DMS53 treated with DMSO at 0.1 percent for 48 hours (cell line): ENCODE measurements at regions not wholly inside any gene's neighbourhood (a gene's known extent, or its start where the extent isn't known, plus 50 kb on each side); places are given as distances from the start of the nearest gene placed in this dataset.
"Not testable (repeated sequence)": the region's sequence is repeated elsewhere in the genome, so short reads cannot be mapped to it uniquely, and the experiment has no call there.

ENCODE experiments used
- DNase-seq: peaks from one replicate; lab custom pipeline; 2025; ENCODE audit not compliant: unreplicated experiment; lab: John Stamatoyannopoulos, UW

DNA sequence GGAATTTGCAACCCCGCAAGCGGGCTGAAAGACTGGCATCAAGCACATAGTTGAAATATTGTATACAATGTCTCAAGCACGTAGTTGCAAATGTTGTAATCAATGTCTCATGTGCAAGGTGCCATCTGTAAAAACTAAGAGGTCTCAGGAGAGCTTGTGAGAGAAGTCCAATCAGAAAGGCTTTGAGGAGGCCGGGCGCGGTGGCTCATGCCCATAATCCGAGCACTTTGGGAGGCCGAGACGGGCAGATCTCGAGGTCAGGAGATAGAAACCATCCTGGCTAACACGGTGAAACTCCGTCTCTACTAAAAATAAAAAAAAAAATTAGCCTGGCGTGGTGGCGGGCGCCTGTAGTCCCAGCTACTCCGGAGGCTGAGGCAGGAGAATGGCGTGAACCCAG, 1414.7 kb downstream of the BRD1 start:
- not testable (repeated sequence) for DNase-seq

DNA sequence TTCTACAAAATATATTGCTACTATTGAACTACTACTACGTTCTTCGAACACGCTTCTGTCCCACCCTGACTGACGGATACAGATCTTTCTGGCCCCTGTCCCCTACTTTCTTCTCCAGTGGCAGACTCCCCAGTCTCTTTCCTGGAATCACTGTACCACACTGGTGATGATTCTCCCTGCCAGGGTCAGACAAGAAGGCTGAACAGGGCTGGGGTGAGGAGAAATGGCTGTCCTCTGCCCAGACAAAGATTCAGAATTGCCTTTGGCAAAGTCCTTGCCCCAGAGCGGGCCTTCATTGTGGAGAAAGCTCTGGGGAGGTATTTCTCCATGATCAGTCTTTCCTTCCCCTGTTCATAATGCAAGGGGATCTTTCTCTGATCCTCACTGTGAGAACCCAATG, 1417.1 kb downstream of the BRD1 start:
- DNase-seq = no peak

DNA sequence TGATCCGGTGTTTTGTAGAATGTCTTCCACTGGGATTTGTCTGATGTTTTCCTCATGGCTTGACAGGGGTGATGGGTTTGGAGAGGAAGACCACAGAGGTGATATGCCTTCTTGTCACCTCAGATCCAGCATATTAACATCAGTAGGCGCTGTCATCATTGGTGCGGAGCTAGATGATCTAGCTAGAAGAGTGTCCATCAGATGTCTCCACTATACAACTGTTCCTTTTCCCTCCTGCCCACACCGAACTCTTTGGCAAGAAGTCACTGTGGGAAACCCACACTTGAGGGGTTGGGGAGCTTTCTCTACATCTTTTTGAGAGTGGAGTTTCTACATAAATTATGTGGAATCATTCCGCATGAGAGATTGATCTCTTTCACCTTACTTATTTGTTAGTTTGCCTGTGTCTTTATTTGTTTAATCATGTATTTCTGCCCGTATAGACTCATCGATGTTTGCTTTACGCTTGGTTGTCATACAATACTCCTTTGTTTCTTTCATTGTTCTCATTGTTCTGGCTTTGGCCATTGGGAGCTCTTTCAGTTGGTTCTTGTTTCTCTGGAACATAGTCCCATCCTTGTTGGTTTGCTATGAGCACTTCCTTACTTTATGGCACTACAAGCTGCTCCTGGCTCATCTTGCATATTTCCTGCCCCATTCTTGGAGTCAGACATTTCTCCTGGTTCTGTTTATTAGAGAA, 1420.3 kb downstream of the BRD1 start:
- no peak for DNase-seq

DNA sequence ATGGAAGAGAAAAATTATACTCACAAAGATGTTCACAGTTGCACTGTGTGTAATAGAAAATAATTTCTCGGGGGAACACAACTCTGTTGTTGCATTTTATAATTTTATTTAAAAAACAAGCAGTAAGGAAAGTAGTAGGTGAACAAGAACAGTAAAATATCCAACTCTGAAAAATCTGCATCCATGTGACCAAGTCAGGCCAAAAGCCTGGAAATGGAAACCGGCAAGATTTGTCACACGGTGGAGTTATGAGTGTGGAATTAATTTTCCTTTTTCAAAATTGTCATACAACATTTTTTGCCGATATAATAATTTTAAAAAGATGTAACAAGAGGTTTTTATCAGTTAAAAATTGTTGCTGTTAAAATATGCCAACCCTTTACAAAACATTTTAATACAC, 1421.5 kb downstream of the BRD1 start:
- no peak for DNase-seq

DNA sequence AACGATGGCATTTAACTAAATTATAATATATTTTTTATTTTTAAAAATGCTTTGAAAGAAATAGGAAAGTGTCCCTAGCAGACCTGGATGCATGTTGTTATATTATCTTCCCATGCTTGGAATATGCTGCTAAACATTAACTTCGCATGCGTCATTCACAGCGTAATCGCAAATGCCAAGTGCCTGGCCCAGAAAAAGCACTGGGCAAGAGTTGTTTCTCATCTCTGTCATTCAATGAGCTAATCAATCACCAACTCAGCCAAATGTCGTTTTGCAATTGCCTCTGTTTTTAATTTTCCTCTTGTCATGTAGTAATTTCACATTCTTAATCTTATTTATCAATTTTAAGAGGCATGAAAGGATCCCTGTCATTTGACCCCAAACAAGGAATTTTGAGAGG, 1421.9 kb downstream of the BRD1 start:
- no peak for DNase-seq

DNA sequence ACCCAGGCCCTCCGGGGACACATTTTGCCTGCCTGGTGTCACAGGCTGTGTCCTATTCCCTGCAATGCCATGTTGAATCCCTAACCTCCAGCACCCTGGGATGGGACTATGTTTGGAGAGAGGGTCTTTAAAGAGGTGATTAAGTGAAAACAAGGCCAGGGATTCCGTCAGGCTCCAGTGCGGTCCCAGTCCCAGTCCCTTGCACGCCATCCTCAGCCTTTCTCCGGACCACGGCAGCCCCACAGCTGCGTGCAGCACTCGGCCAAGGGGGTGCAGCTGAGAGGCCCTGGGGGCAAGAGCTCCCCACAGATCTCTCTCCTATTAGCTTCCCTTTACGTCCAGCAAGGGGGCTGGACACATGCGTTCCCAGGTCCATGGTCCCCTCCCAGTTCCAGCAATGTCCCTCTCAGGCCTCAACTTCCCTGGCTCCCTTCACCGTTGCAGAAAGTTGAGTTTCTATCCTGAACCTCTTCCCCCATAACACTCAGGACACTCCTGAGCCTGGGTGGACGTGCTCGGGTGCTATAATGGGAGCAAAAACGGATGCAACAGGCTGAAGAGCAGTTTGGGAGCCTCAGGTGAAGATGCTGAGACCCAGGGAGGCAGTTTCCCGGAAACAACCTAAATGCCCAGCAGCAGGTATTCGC, 1422.7 kb downstream of the BRD1 start:
- no peak for DNase-seq

DNA sequence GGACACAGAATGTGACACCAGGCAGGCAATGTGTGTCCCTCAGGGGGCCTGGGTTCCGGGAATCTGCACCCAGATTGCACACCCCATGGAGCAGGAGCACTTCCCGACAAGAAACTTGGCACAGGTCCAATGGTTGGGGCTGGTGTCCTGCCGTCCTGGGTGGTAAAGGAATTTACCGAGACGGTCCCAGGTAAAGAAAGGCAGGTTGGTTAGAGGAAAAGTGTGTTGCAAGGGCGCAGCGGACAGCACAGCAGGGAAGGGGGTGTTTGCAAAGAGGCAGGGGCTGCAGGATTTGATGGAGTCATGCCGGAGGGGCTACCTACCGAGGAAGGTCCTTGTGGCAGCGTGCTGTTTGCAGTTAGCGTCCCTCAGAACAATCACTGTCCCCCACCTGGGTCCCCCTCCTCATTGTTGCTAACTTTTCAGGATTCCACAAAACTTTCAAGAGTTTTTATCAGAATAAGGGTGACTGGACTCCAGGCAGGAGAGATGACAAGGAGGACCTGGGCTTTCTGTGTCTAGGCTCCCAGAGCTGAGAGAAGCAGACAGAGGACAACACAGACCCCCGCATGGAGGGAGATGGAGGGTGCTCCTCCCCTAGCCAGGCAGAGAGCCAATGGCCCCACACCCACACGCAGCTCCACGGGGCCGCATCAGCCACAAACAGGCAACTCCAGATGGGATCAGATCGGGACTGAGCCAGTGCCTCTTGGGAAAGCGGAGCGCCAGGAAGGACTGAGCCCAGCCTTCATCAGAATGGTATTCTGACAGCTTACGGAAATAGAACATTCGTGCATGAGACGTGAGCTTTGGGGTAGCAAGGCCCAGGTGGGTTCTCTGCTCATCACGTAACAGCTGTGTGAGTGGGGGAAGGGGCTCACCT, 1423.9 kb downstream of the BRD1 start:
- no peak for DNase-seq

DNA sequence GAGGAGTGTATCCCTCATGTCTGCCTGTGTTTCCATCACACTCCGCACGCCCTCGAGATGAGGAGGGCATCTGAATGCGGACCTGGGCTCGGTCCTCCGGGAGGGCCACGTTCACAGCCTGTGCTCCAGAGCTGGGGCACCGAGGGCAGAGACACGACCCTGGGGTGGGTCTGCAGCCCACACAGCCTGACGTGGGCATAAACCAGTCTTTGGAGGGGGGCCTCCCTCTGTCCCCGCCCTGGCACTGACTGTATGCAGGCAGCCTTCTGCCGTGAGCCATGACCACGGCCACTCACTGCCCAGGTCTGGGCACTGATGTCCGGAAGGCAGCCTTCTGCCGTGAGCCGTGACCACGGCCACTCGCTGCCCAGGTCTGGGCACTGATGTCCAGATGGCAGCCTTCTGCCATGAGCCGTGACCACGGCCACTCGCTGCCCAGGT, 1425.1 kb downstream of the BRD1 start:
- no peak for DNase-seq

DNA sequence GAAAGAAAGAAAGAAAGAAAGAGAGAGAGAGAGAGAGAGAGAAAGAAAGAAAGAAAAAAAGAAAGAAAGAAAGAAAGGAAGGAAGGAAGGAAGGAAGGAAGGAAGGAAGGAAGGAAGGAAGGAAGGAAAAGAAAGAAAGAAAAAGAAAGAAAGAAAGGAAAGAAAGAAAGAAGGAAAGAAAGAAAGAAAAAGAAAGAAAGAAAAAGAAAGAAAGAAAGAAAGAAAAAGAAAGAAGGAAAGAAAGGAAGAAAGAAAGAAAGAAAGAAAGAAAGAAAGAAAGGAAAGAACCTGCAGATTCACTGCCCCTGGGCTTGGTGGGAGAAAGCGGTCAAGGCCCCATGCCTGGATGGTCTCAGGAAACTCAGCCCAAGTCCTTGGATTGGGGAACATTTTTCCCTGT, 1426.2 kb downstream of the BRD1 start:
- not testable (repeated sequence) for DNase-seq

DNA sequence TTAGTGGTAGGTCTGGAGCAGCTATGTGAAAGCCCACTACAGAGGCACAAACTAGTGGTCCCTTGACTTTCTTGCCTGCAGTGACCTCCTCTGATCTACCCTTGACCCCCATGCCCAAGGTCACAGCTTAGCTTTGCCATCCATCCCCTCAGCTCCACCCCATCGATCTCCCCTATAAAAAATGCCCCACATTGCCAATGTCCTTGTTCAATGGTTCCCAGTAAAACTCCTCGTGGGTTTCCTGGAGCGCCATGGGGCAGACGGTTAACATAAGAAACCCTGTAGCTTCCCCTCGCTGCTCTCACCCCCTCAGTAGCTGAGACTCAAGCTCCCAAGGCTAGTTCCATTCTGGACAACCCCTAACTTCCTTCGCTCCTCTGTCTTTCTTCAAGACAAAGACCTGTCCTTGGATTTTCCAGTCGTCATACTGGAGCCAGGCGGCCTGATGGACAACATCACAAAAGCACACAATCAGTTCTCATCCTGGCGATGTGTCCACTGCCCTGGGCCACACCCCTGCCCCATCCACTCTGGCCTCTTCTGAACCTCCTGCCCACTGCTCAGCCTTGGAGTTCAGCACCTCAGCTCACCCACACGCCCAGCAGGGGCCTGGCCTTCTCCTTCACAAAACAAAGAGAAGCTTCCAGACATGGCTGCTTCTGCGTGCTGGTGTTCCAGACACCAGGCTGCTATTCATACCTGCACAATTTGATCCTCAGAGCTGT, 1429.3 kb downstream of the BRD1 start:
- DNase-seq = no peak

DNA sequence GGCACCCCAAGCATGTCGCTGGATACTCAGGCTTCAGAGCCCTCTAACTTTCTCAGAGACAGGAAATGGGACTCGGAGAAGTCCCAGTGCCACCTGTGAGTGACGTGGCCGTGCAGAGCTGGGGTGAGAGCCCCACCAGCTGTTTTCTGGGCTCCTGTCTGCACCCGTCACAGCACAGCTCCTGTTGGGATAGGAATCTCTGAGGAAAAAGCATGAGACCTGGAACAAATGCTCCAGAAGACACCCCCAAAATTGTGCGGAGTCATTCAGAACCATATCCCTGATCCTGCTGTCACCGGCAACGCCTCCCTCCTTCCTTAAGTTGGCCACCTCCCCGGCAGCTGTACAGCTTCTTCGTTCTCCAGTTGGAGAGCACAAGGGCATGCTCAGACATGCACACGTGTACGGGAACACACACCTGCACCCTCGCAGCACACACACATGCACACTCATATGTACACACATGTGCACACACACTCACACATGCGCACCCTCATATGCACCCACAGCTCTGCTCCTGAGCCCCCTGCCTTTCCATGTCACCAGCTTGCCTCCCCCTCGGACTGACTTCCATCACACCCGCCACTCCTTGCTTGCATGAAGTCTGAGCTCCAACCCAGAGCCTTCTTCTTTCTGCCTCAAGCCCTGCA, 1430.0 kb downstream of the BRD1 start:
- no peak for DNase-seq

DNA sequence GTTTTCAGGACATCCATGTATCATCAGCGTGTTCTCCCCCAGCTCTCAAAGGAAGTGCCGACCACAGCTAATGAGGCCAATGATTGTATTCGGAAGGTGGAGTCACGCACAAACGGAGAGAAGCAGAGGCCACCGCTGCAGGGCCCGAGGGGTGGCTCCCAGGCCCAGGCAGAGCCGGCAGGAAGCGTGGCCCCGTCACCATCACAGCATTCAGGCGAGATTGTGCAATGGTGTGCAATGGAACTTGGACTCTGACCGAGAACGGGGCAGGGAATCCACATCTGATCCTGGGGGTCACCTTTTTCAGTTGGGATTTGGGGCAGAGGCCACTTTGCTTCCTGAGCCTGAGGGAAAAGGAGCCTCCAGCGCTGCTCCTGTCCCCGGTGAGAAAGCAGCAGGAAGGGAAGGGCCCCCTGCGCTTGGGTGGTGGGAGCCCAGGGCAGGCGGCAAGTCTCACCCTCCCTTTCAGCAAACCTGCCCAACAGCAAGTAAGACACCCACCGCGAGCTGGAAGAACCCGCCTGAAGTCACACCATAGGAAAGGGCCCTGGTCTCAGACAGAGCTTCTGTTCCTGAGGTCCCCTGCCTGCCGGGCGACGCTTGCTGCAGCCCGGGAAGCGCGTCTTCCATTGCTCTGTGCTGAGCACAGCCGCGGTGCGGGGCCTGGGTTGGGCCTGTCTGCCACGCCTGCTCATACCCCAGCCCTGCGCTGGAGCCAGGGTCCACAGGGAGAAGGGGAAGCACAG, 1430.7 kb downstream of the BRD1 start:
- DNase-seq = no peak

DNA sequence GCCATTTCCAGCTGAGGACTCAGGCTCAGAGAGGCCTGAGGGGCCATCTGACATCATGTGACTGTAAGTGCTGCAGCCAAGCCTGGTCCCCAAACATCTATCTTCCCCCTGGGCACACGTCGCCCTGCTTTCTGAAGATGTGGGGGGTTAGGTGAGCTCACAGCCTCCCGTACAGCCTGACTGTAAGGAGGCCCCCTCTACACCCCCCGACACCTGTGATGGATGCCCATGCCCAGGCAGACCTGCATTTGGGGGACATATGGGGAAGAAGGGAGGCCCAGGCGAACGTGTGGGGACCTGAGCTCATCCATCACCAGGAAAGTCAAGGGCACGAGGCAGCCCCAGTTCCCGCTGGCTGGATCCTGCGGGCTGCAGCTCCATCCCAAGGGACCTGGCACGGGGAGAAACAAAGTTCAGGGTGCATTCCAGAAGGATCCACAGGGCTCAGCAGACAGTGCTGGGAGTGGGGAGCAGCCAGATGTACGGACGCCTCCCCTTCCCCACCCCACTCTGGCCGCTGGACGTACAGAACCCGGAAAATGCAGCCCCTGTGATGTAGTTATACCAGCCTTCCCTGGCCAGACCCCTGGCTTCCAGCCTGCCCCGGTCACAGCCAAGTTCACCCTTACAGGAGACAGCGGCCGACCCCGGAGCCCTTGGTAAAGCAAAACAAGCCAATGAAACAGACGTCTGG, 1431.4 kb downstream of the BRD1 start:
- DNase-seq = no peak

DNA sequence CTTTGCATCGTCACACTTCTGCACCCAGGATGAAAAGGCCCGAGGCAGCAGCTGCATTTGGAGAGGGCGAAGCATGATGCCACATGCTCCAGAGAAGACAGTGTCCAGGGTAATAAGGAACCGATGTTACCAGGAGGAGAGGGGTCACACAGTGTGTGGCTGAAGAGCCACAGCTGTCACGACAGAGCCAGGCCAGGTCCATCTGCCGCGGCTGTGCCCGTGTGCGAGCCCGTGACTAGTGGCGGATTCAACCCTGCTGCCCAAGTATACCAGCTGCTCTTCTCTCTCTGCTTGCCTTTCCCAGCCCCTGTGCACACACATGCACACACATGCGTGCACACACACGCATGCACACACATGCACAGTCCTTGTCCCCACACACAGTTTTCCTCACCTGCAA, 1432.5 kb downstream of the BRD1 start:
- DNase-seq = no peak

DNA sequence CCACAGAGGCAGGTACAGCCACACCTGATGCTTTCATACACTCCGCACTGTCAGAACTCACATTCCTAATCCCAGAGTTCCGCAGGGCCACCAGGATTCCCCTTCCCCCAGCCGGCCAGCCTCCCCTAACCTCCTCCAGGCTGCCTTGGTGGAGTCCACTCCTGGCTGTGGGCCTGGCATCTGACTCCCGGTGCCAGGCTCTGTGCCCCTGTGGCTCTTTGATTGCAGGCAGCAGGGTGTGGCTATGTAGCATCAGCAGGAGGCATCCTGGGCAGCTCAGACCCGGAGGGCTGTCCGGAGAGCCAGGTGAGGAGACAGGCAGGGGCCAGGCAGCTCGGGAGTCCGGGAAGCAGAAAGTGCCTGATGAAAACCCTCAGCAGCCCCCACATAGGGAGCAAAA, 1432.9 kb downstream of the BRD1 start:
- DNase-seq = no peak

DNA sequence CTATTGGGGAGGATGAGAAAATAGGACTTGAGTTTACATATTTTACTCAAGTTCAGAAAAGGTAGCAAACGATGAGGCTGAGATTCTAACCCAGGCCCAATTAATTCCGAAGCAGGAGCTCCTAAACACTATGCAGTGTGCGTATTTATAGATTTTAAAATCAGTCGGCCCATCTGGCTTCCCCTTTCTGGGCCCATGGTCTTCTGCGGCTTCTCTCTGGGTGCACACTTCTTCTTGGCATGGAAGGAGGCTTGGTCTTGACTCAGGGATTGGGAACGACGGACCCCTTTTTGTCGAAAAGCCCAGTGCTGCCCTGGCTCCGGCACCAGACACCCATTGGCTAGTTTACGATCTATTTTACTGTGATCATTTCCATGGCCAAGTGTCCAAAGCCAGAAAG, 1433.8 kb downstream of the BRD1 start:
- DNase-seq = no peak

DNA sequence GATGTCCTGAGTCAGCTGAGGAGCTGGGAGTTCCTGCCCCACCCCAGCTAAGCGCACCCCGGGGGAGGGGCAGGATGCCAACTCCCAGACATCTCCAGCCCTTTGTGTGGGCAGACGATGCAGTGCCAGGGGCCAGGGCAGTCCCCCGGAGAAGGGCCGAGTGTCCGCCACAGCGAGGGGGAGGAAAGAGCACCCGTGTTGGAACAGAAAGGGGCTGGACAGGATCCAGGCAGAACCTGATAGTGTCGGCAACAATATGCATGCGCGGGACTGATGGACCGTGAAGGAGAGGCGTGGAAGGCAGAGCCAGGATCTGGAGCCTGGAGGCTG, 1434.7 kb downstream of the BRD1 start:
- no peak for DNase-seq

DNA sequence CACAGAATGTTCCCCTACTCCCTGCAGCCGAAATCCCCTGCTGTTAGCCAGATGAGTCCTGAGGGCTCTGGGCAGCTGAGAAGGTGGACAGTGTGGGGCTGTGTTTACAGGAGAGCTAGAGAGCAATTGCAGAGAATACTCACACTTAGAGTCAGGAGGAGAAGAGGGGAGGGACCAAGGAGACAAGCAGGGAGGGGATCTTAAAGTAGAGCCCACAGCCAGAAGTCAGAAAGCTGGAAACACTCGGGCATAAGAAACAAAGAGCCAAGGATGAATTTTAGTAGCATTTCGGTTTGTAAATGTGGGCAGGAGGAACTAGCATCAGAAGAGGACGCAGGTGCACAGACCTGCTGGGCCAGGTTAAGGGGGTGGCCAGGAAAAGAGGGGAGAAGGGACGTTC, 1435.9 kb downstream of the BRD1 start:
- no peak for DNase-seq

DNA sequence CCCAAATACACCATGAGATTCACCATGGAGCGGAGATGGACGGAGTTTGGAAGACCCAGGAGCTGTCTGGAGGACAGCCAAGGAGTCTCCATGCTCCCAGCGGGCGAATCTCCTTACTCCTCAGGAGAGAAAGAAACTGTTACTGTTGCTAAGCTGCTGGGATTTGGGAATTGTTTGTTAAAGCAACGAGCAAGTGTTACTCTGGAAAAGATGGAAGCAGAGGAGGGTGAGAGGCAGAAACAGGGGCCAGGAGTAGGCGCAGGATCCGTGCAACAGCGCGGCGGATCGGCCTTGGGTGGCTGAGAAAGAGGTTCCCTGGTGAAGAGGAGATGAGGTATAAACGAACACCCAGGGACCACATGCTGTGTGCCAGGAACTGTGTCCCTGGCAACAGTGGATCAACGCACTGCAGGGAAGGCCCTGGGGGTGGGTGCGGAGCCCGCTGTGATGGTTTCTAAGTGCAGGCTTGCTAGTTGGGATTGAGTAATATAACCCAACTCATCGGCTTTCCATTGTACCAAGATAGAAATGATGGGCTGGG, 1436.4 kb downstream of the BRD1 start:
- no peak for DNase-seq
